H1 (cell line): ENCODE measurements at regions not wholly inside any gene's neighbourhood (a gene's known extent, or its start where the extent isn't known, plus 50 kb on each side); places are given as distances from the start of the nearest gene placed in this dataset.

Experiments
- CTCF ChIA-PET: fragments of 300-600 bp; sonication (Branson Sonifier 250); formaldehyde crosslinking; loops from one replicate; lab custom pipeline; 2021; ENCODE audit not compliant: partially characterized antibody; lab: Charles Lee
- POLR2A ChIA-PET: fragments of 300-600 bp; sonication (Branson Sonifier 250); formaldehyde crosslinking; loops from one replicate; lab custom pipeline; 2021; ENCODE audit warnings: inconsistent platforms; ENCODE audit not compliant: partially characterized antibody; lab: Charles Lee
- DNase-seq, 2 experiments: peaks; one replicate each; pipeline versions ENCODE4 v3.0.0 to v3.0.0-alpha.2; 2010 to 2022; ENCODE audit warnings: low spot score in 2 of 2, low read depth in 1 of 2, mixed read lengths in 1 of 2
- FAIRE-seq: peaks from 2 replicates; lab custom pipeline; 2011; peaks lifted over from hg19 to GRCh38; lab: Jason Lieb, UNC
- H2AFZ ChIP-seq: 2 replicates; pipeline ENCODE4 v1.8.1; 2012; ENCODE audit warnings: low read length, inconsistent platforms
- H2AK5ac ChIP-seq: 2 replicates; pipeline ENCODE4 v1.6.1; 2013; ENCODE audit warnings: low read depth, low read length
- H2BK120ac ChIP-seq: replicated peaks from 2 replicates; pipeline ENCODE3; 2013; ENCODE audit warnings: low read depth, low read length, inconsistent platforms
- H2BK12ac ChIP-seq: 2 replicates; pipeline ENCODE4 v1.6.1; 2013; ENCODE audit warnings: low read depth, low read length
- H2BK15ac ChIP-seq: 2 replicates; pipeline ENCODE4 v1.6.1; 2013; ENCODE audit warnings: low read length
- H2BK20ac ChIP-seq: 2 replicates; pipeline ENCODE4 v1.6.1; 2013; ENCODE audit warnings: low read length
- H2BK5ac ChIP-seq: 2 replicates; pipeline ENCODE4 v1.6.1; 2013; ENCODE audit warnings: low read depth, low read length
- H3K14ac ChIP-seq: 2 replicates; pipeline ENCODE4 v1.6.1; 2013; ENCODE audit warnings: inconsistent platforms; ENCODE audit not compliant: insufficient read length
- H3K18ac ChIP-seq: 2 replicates; pipeline ENCODE4 v1.6.1; 2013; ENCODE audit warnings: low read length; ENCODE audit errors: extremely low read depth
- H3K23ac ChIP-seq: 2 replicates; pipeline ENCODE4 v1.6.1; 2013; ENCODE audit warnings: inconsistent platforms; ENCODE audit not compliant: insufficient read length
- H3K23me2 ChIP-seq: 2 replicates; pipeline ENCODE4 v1.6.1; 2013; ENCODE audit warnings: low read depth, low read length
- H3K27ac ChIP-seq: 2 replicates; pipeline ENCODE4 v1.6.1; 2011; ENCODE audit warnings: low read depth, low read length, inconsistent platforms
- H3K27me3 ChIP-seq, 4 experiments: replicated peaks in 1 of 4; 1 replicate in 1 of 4; 2 replicates in 3 of 4; pipeline versions ENCODE4 v1.6.1 to v1.8.1; 2011 to 2013; ENCODE audit warnings: low read length in 3 of 4, mild to moderate bottlenecking in 3 of 4, inconsistent platforms in 2 of 4, mixed read lengths in 2 of 4, moderate library complexity in 1 of 4; ENCODE audit not compliant: control insufficient read depth in 3 of 4, insufficient read depth in 3 of 4; ENCODE audit errors: extremely low read depth in 1 of 4
- H3K36me3 ChIP-seq, 4 experiments: 2 replicates each; pipeline versions ENCODE4 v1.6.1 to v1.8.1; 2011 to 2013; ENCODE audit warnings: mild to moderate bottlenecking in 4 of 4, low read length in 3 of 4, moderate library complexity in 2 of 4, control low read depth in 1 of 4, inconsistent platforms in 1 of 4; ENCODE audit not compliant: insufficient read depth in 4 of 4, control insufficient read depth in 2 of 4
- H3K4ac ChIP-seq: replicated peaks from 2 replicates; pipeline ENCODE3; 2013; ENCODE audit warnings: low read length, low read depth, mixed read lengths, inconsistent platforms; ENCODE audit not compliant: insufficient read length
- H3K4me1 ChIP-seq, 4 experiments: replicated peaks in 1 of 4; 1 replicate in 1 of 4; 2 replicates in 3 of 4; pipeline versions ENCODE4 v1.6.1 to v1.8.1; 2011 to 2013; ENCODE audit warnings: low read length in 3 of 4, inconsistent platforms in 2 of 4, mixed read lengths in 1 of 4; ENCODE audit not compliant: insufficient read depth in 4 of 4, control insufficient read depth in 3 of 4
- H3K4me2 ChIP-seq, 2 experiments: 2 replicates each; pipeline versions ENCODE4 v1.6.1 to v1.8.1; 2011 to 2013; ENCODE audit warnings: low read depth in 2 of 2, low read length in 2 of 2, control low read depth in 1 of 2, inconsistent platforms in 1 of 2, mild to moderate bottlenecking in 1 of 2; ENCODE audit not compliant: insufficient read depth in 1 of 2
- H3K4me3 ChIP-seq, 4 experiments: fragments of 200-600, 300-600 bp in 1 of 4; sonication (generic), shearing (Covaris generic), sonication (Bioruptor Twin) in 1 of 4; 2 replicates each; pipeline versions ENCODE4 v1.5.1 to v1.8.1; 2011 to 2016; ENCODE audit warnings: low read length in 4 of 4, low read depth in 3 of 4, control low read depth in 2 of 4, inconsistent platforms in 2 of 4, mild to moderate bottlenecking in 2 of 4, mixed read lengths in 1 of 4, moderate library complexity in 1 of 4; ENCODE audit not compliant: insufficient read depth in 2 of 4; ENCODE audit errors: extremely low read depth in 1 of 4
- H3K56ac ChIP-seq: replicated peaks from 2 replicates; pipeline ENCODE3; 2013; ENCODE audit warnings: low read depth, mild to moderate bottlenecking, mixed read lengths, low read length, inconsistent platforms; ENCODE audit not compliant: insufficient read length
- H3K79me1 ChIP-seq: 2 replicates; pipeline ENCODE4 v1.6.1; 2013; ENCODE audit warnings: low read depth, low read length, control low read depth
- H3K79me2 ChIP-seq, 2 experiments: 2 replicates each; pipeline versions ENCODE4 v1.6.1 to v1.8.1; 2012 to 2013; ENCODE audit warnings: low read length in 2 of 2, mild to moderate bottlenecking in 2 of 2, inconsistent platforms in 1 of 2; ENCODE audit not compliant: insufficient read depth in 2 of 2, control insufficient read depth in 1 of 2
- H3K9ac ChIP-seq, 4 experiments: replicated peaks in 1 of 4; 1 replicate in 1 of 4; 2 replicates in 3 of 4; pipeline versions ENCODE4 v1.6.1 to v1.8.1; 2011 to 2013; ENCODE audit warnings: low read depth in 3 of 4, low read length in 3 of 4, control low read depth in 2 of 4, mild to moderate bottlenecking in 2 of 4, moderate library complexity in 2 of 4, inconsistent platforms in 1 of 4; ENCODE audit errors: extremely low read depth in 1 of 4
- H3K9me3 ChIP-seq, 2 experiments: 2 replicates each; pipeline versions ENCODE4 v1.6.1 to v1.8.1; 2012 to 2013; ENCODE audit warnings: mild to moderate bottlenecking in 2 of 2, moderate library complexity in 2 of 2, control low read depth in 1 of 2, inconsistent platforms in 1 of 2, low read depth in 1 of 2, low read length in 1 of 2, mixed read lengths in 1 of 2; ENCODE audit not compliant: insufficient read depth in 2 of 2
- H4K20me1 ChIP-seq, 2 experiments: replicated peaks in 1 of 2; 2 replicates each; pipeline versions ENCODE3 to v1.8.1; 2011 to 2013; ENCODE audit warnings: inconsistent platforms in 2 of 2, low read length in 2 of 2, mild to moderate bottlenecking in 1 of 2; ENCODE audit not compliant: insufficient read depth in 2 of 2, control insufficient read depth in 1 of 2
- H4K5ac ChIP-seq: 2 replicates; pipeline ENCODE4 v1.6.1; 2013; ENCODE audit warnings: low read length, low read depth, mixed read lengths, inconsistent platforms; ENCODE audit not compliant: insufficient read length
- H4K8ac ChIP-seq: 2 replicates; pipeline ENCODE4 v1.8.0; 2013; ENCODE audit warnings: mild to moderate bottlenecking, moderate library complexity, low read length, inconsistent platforms; ENCODE audit not compliant: insufficient read depth; ENCODE audit errors: extremely low read depth
- H4K91ac ChIP-seq: replicated peaks from 2 replicates; pipeline ENCODE3; 2013; ENCODE audit warnings: low read length, mixed read lengths, inconsistent platforms; ENCODE audit not compliant: insufficient read length
- EZH2 ChIP-seq: fragments of 200-600 bp; sonication (generic); IDR thresholded peaks from 2 replicates; pipeline ENCODE4 v1.7.1; 2012; ENCODE audit warnings: low read depth, mild to moderate bottlenecking, moderate library complexity, low read length, inconsistent platforms; ENCODE audit not compliant: severe bottlenecking
- JUND ChIP-seq: IDR thresholded peaks from 2 replicates; pipeline ENCODE4 v1.6.1; 2011; ENCODE audit warnings: mild to moderate bottlenecking, improper control_type of control experiment, low read length
- POLR2AphosphoS5 ChIP-seq: IDR thresholded peaks from 2 replicates; pipeline ENCODE4 v1.6.1; 2011; ENCODE audit warnings: low read depth, low read length
- SIX5 ChIP-seq: IDR thresholded peaks from 2 replicates; pipeline ENCODE4 v1.6.1; 2011; ENCODE audit warnings: mild to moderate bottlenecking, low read depth, low read length
- TAF1 ChIP-seq: IDR thresholded peaks from 2 replicates; pipeline ENCODE4 v1.6.1; 2011; ENCODE audit warnings: mild to moderate bottlenecking, low read depth, low read length
- WGBS, 2 experiments: shearing (Covaris generic) in 1 of 2; methylation state at CpG; one replicate each; pipeline versions ENCODE4 v1.1.6 to v1.1.7; 2013 to 2015; ENCODE audit warnings: low lambda C conversion rate in 2 of 2, mixed read lengths in 2 of 2, inconsistent platforms in 1 of 2, low coverage in 1 of 2, missing lambda C conversion rate in 1 of 2; ENCODE audit not compliant: insufficient replicate concordance in 2 of 2, insufficient coverage in 1 of 2, insufficient read length in 1 of 2; ENCODE audit errors: extremely low coverage in 1 of 2, missing lambda C conversion rate in 1 of 2; 5-methylcytosine and 5-hydroxymethylcytosine counted together

DNA sequence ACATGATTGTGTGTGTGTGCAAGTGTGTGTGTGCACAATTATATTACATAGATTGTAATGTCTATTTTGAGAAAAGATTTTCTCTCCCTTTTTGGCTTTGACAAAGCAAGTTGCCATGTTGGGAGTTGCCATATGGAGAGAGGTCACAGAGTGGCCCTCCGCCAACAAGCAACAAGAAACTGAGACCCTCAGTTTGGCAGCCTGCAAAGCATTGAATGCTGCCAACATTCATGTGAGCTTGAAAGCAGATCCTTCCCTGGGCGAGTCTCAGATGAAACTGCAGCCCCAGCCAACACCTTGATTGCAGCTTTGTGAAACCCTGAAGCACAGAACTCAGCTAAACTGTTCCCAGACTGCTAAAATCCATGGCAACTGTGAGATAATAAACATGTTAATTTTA, 498.0 kb downstream of the NR2F1-AS1 start:
- H3K27ac ChIP-seq = no peak overlapping the region
- ChIA-PET POLR2A (no interaction called here), CTCF (no interaction called here)
- H3K79me2 ChIP-seq = no peaks in the 10 kb centered on the region
- H3K4me2 ChIP-seq = no peak overlapping the region
- no peak overlapping the region for H4K8ac ChIP-seq
- no peaks in the 10 kb centered on the region for H3K36me3 ChIP-seq
- no peak overlapping the region for H2AK5ac ChIP-seq
- 92% methylated on average over 2 of the region's 2 CpGs; no CpG with 5 or more reads in 1 of the 2 experiments for WGBS, 2 experiments
- no peaks in the 10 kb centered on the region for H3K23me2 ChIP-seq
- H2BK20ac ChIP-seq = no peak overlapping the region
- no peak overlapping the region for H2BK15ac ChIP-seq
- H3K4ac ChIP-seq = no peak overlapping the region
- H4K91ac ChIP-seq = no peak overlapping the region
- no peak overlapping the region for H3K56ac ChIP-seq
- no peak overlapping the region for H2BK120ac ChIP-seq
- no peaks in the 10 kb centered on the region for H3K27me3 ChIP-seq
- H3K4me3 ChIP-seq = no peak overlapping the region
- no peaks in the 10 kb centered on the region for H3K79me1 ChIP-seq
- no peak overlapping the region for H3K9ac ChIP-seq
- no peak overlapping the region for H3K23ac ChIP-seq
- H2BK12ac ChIP-seq = no peak overlapping the region
- no peaks in the 10 kb centered on the region for H4K20me1 ChIP-seq
- H3K18ac ChIP-seq = no peak overlapping the region
- FAIRE-seq (no peak), DNase-seq (no peak)
- no peak overlapping the region for H4K5ac ChIP-seq
- H2BK5ac ChIP-seq = no peak overlapping the region
- H3K4me1 ChIP-seq = no peaks in the 10 kb centered on the region
- no peak overlapping the region for H2AFZ ChIP-seq
- H3K9me3 ChIP-seq = no peaks in the 10 kb centered on the region
- H3K14ac ChIP-seq = no peak overlapping the region
- no peak for TF ChIP-seq POLR2AphosphoS5
- TF ChIP-seq JUND = no peak
- no peak for TF ChIP-seq EZH2
- TF ChIP-seq SIX5 = no peak
- no peak for TF ChIP-seq TAF1
